GM12865 (cell line): ENCODE measurements at regions not wholly inside any gene's neighbourhood (a gene's known extent, or its start where the extent isn't known, plus 50 kb on each side); places are given as distances from the start of the nearest gene placed in this dataset.

Experiments used
- DNase-seq: peaks from one replicate; pipeline ENCODE4 v3.0.0; 2010; ENCODE audit warnings: low read depth
- H3K4me3 ChIP-seq: 2 replicates; pipeline ENCODE4 v1.5.1; 2011; ENCODE audit warnings: mild to moderate bottlenecking, low read depth, low read length, control low read depth
- TF ChIP-seq, protein P1 (sequence below): IDR thresholded peaks from 2 replicates; pipeline ENCODE4 v1.5.1; 2011; ENCODE audit warnings: low read length, control low read depth, low read depth, inconsistent platforms; ENCODE audit not compliant: insufficient read depth; ENCODE audit errors: missing control alignments

DNA sequence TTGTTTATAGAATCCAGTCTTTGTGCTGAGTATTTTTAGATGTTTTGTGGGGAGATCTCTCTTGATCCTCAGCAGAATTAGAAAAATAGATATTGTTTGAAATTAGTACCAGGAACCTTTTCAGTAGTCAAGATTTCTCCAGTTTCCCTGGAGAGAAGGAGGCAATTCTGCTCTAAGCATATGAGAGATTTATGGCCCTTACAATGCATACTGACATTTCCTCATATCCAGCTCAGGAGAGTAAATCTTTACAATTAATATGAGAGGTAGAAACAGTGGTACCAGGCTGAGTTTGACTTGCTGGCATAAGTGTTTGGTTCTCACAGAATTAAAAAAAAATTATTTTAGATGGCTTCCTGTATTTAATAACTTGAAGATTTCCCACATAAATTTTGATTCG is 239.1 kb upstream of the SGO1 start:
- TF ChIP-seq, protein P1, sequence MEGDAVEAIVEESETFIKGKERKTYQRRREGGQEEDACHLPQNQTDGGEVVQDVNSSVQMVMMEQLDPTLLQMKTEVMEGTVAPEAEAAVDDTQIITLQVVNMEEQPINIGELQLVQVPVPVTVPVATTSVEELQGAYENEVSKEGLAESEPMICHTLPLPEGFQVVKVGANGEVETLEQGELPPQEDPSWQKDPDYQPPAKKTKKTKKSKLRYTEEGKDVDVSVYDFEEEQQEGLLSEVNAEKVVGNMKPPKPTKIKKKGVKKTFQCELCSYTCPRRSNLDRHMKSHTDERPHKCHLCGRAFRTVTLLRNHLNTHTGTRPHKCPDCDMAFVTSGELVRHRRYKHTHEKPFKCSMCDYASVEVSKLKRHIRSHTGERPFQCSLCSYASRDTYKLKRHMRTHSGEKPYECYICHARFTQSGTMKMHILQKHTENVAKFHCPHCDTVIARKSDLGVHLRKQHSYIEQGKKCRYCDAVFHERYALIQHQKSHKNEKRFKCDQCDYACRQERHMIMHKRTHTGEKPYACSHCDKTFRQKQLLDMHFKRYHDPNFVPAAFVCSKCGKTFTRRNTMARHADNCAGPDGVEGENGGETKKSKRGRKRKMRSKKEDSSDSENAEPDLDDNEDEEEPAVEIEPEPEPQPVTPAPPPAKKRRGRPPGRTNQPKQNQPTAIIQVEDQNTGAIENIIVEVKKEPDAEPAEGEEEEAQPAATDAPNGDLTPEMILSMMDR = no peak
- H3K4me3 ChIP-seq = no peak overlapping the region
- DNase-seq = no peak

DNA sequence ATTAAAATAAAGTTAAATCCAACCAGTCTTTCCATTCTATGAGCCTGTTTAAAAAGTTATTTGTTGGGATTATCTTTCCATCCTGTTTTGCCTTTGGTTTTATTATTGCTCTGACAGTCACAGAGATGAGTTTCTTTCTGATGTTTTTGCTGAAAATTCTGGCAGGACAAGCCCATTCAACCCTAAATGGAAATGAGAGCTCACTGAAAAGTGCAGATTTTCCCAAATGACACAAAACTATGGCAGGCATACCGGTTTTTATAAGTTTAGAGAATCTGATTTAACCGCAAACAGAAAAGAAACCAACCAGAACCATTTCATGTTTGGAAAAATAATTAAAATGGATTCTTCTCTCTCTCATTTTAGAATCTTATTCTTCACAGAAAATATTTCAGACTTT is 238.1 kb upstream of the SGO1 start:
- DNase-seq = no peak
- TF ChIP-seq, protein P1 = no peak
- no peak overlapping the region for H3K4me3 ChIP-seq

DNA sequence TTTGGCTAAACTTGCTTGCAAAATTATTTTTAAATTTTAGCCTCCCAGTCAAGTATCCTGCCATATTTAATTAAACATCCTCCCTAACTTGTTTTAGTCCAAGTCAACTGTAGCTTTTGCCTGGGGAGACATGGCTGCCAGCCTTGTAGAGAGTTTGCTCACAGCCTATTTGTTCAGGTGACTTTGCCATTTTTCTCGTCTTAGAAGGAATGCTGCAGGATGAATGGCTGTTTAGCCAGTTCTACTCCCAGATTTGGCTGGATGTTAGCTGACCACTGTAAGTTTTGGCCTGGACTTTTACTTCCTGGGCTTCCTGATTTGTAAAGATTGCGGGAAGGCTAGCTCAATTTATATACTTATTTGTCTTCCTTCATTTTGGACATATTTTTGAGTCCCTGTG is 236.4 kb upstream of the SGO1 start:
- no peak overlapping the region for H3K4me3 ChIP-seq
- no peak for DNase-seq
- TF ChIP-seq, protein P1 = no peak

DNA sequence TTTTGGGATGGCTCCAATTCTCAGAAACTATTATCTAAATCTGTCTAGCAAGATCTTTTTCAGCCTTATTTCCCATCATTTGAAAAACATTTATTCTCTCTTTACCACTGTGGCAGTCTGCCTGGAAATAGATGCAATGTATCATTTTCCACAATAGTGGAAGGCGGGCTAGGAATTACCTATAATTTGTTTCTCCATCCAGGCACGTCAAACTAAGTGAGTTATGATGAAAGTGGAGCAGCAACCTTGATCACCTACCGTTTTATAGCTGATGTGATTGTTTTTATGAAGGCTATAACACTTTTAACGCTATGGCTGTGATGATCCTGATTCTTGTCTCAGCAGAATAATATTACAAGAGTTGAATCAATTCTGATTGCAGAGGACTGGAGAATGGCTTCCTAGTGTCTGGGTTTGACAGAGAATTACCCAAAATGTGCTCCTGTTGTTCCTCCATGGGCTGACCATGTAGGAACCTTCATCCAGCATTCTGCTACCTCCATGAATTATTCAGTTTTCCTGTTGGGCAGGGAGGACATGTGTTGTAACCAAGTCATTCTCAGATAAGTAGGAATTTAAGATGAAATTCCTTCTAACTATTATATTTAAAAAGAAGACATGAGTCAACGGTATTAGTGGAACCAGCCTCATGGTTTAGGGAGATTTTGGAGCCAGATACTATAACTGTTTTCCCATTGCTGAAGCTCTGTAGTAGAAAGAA is 231.5 kb upstream of the SGO1 start:
- no peak for DNase-seq
- TF ChIP-seq, protein P1 = no peak
- H3K4me3 ChIP-seq = no peak overlapping the region

DNA sequence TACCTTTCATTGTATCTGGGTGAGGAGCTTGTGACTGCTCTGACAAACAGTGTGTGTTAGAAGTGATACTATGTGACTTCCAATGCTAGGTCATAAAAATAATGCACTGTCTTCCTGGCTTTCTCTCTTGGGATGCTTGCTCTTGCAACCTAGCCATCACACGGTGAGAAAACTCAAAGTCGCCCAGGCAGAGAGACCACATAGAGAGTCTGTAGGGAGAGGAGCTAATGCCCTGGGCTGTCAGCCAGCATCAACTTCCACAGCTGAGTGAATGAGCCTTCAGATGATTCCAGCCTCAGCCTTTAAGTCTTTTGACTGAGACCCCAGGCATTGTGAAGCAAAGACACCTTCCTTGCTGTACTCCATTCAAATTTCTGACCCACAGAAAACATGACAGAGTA is 220.6 kb upstream of the SGO1 start:
- TF ChIP-seq, protein P1 = no peak
- H3K4me3 ChIP-seq = no peak overlapping the region
- no peak for DNase-seq

DNA sequence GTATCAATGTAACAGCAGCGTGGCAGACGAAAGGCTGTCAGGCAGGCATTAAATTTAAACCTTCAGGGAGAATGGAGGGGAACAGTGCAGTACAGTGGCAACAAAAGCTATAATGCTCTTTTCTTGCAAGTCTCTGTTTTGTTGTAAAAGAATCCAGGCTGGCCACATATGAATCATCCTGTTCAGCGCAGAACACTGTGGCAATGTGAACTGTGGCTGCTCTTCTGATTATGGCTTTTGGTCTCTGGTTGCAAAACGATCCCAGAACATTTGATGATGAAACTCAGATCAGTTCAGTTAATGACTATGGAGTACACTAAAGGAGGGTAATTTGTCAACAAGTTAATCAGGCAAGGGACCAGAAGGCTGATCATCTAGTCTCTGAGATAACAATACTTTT is 219.7 kb upstream of the SGO1 start:
- TF ChIP-seq, protein P1 = no peak
- no peak overlapping the region for H3K4me3 ChIP-seq
- DNase-seq = no peak

DNA sequence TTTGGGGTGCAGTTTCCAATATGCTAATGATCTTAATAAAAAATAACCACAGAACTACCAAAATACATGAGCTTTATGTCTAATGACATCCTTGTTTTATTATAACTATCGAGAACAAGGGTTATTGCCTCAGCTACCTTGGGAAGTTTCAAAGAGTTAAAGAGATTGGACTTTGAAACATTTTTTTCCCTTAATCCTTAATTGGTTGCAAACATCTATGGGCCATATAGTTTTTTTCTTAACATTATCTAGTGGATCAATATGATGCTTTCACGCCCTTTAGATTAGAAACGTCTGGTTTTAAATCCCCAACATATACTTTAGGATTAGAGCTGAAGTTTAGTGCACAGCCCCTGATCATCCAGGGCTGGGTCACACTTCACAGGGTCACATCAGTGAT is 219.2 kb upstream of the SGO1 start:
- no peak overlapping the region for H3K4me3 ChIP-seq
- TF ChIP-seq, protein P1 = no peak
- no peak for DNase-seq
